GM12872 (cell line): ENCODE measurements at regions not wholly inside any gene's neighbourhood (a gene's known extent, or its start where the extent isn't known, plus 50 kb on each side); places are given as distances from the start of the nearest gene placed in this dataset.

Source experiments
- CTCF ChIP-seq: IDR thresholded peaks from 3 replicates; pipeline ENCODE4 v1.5.1; 2011; ENCODE audit warnings: low read depth, mild to moderate bottlenecking, low read length, moderate library complexity; ENCODE audit not compliant: insufficient read depth

- TF ChIP-seq CTCF: no peak
These were observed 740.3 kb downstream of the SATB2 start for GRCh38 chr2:198717451-198717850.

- TF ChIP-seq CTCF: no peak
These were observed 742.4 kb downstream of the SATB2 start for GRCh38 chr2:198715302-198715835.

GRCh38 chr2:198712485-198712884 lies 745.3 kb downstream of the SATB2 start:
- no peak for TF ChIP-seq CTCF

- TF ChIP-seq CTCF: no peak
These were observed 746.3 kb downstream of the SATB2 start for GRCh38 chr2:198711484-198711883.

GRCh38 chr2:198710562-198710961 lies 747.2 kb downstream of the SATB2 start:
- TF ChIP-seq CTCF: no peak

- no peak for TF ChIP-seq CTCF
These were observed 751.2 kb downstream of the SATB2 start for GRCh38 chr2:198706476-198707082.

- TF ChIP-seq CTCF: no peak
These were observed 754.5 kb downstream of the SATB2 start for GRCh38 chr2:198703281-198703680.
